DMS 273 (cell line): ENCODE measurements at regions not wholly inside any gene's neighbourhood (a gene's known extent, or its start where the extent isn't known, plus 50 kb on each side); places are given as distances from the start of the nearest gene placed in this dataset.
A peak's percentile ranks its signal among the peaks of the same experiment; 100 is the strongest.
"Not testable (repeated sequence)": the region's sequence is repeated elsewhere in the genome, so short reads cannot be mapped to it uniquely, and the experiment has no call there.

Experiments
- DNase-seq: peaks from one replicate; lab custom pipeline; 2025; ENCODE audit not compliant: unreplicated experiment; lab: John Stamatoyannopoulos, UW

- no peak for DNase-seq
Observed at GRCh38 chr16:59920054-59920453, 1185.9 kb upstream of the GOT2 start.

- no peak for DNase-seq
Observed at GRCh38 chr16:59913666-59914065, 1179.5 kb upstream of the GOT2 start.

GRCh38 chr16:59909262-59909661 is 1175.1 kb upstream of the GOT2 start:
- no peak for DNase-seq

GRCh38 chr16:59907611-59908010 is 1173.5 kb upstream of the GOT2 start:
- peak; percentile 32 for DNase-seq

- DNase-seq = no peak
Observed at GRCh38 chr16:59905606-59906005, 1171.5 kb upstream of the GOT2 start.

GRCh38 chr16:59905131-59905530 is 1171.0 kb upstream of the GOT2 start:
- no peak for DNase-seq

GRCh38 chr16:59899940-59900339 is 1165.8 kb upstream of the GOT2 start:
- DNase-seq = peak; percentile 4

GRCh38 chr16:59892376-59892775 is 1158.3 kb upstream of the GOT2 start:
- DNase-seq = no peak

- no peak for DNase-seq
Observed at GRCh38 chr16:59887856-59888255, 1153.7 kb upstream of the GOT2 start.

- peak; percentile 93 for DNase-seq
Observed at GRCh38 chr16:59886021-59886420, 1151.9 kb upstream of the GOT2 start.

GRCh38 chr16:59881376-59881775 is 1147.3 kb upstream of the GOT2 start:
- DNase-seq = no peak

- DNase-seq = no peak
Observed at GRCh38 chr16:59880611-59881010, 1146.5 kb upstream of the GOT2 start.

- no peak for DNase-seq
Observed at GRCh38 chr16:59878999-59879398, 1144.9 kb upstream of the GOT2 start.

GRCh38 chr16:59878479-59878878 is 1144.4 kb upstream of the GOT2 start:
- DNase-seq = peak; percentile 84

GRCh38 chr16:59864981-59865666 is 1131.0 kb upstream of the GOT2 start:
- no peak for DNase-seq

- DNase-seq = no peak
Observed at GRCh38 chr16:59859676-59860402, 1125.7 kb upstream of the GOT2 start.

GRCh38 chr16:59854846-59855439 is 1120.8 kb upstream of the GOT2 start:
- DNase-seq = no peak

GRCh38 chr16:59849716-59850115 is 1115.6 kb upstream of the GOT2 start:
- DNase-seq = no peak

- DNase-seq = peak; percentile 71
Observed at GRCh38 chr16:59848296-59848695, 1114.2 kb upstream of the GOT2 start.

- DNase-seq = no peak
Observed at GRCh38 chr16:59840169-59840568, 1106.1 kb upstream of the GOT2 start.

GRCh38 chr16:59826767-59827166 is 1092.7 kb upstream of the GOT2 start:
- DNase-seq = no peak

- DNase-seq = not testable (repeated sequence)
Observed at GRCh38 chr16:59809488-59809887, 1075.4 kb upstream of the GOT2 start.
